ENCODE measurements at regions not wholly inside any gene's neighbourhood (a gene's known extent, or its start where the extent isn't known, plus 50 kb on each side); places are given as distances from the start of the nearest gene placed in this dataset.

- TF ChIP-seq POLR2A (IDR thresholded peaks at IDR 0.05; ENCODE audit: low read depth, low read length), result no peak
- TF ChIP-seq TAF1 (IDR thresholded peaks at IDR 0.05; ENCODE audit: borderline replicate concordance, low read depth, low read length), result no peak
These were observed 1016.0 kb upstream of the SEMA6D start for GRCh38 chr15:46701346-46701745.

Data from GM12892 (cell line).